BJ (cell line): ENCODE measurements at regions not wholly inside any gene's neighbourhood (a gene's known extent, or its start where the extent isn't known, plus 50 kb on each side); places are given as distances from the start of the nearest gene placed in this dataset.

Experiments
- CTCF ChIA-PET: fragments of 350-600 bp; formaldehyde crosslinking; extraction: SDS; loops from one replicate; lab custom pipeline; 2021; ENCODE audit warnings: antibody characterized with exemption, inconsistent platforms; lab: Yijun Ruan, JAX
- POLR2A ChIA-PET: fragments of 300-600 bp; sonication (Branson Sonifier 250); formaldehyde crosslinking; extraction: SDS; loops from one replicate; lab custom pipeline; 2021; ENCODE audit warnings: antibody characterized with exemption; lab: Charles Lee
- DNase-seq: peaks from one replicate; pipeline ENCODE4 v3.0.0-alpha.2; 2011; ENCODE audit warnings: low read depth
- H3K27me3 ChIP-seq: 2 replicates; pipeline ENCODE4 v1.6.0; 2011; ENCODE audit warnings: low read length; ENCODE audit not compliant: control insufficient read depth, insufficient read depth
- H3K36me3 ChIP-seq: 2 replicates; pipeline ENCODE4 v1.5.1; 2011; ENCODE audit warnings: low read length; ENCODE audit not compliant: control insufficient read depth, insufficient read depth
- H3K4me3 ChIP-seq: 2 replicates; pipeline ENCODE4 v1.5.1; 2011; ENCODE audit warnings: low read depth, mild to moderate bottlenecking, control low read depth, low read length
- CTCF ChIP-seq: IDR thresholded peaks from 2 replicates; pipeline ENCODE4 v1.5.1; 2011; ENCODE audit warnings: low read depth, mild to moderate bottlenecking, control low read depth, inconsistent platforms, low read length, moderate library complexity; ENCODE audit not compliant: insufficient read depth

GRCh38 chr11:57047610-57048009, 58.9 kb downstream of the OR5AK2 start:
- ChIA-PET CTCF (no interaction called here), POLR2A (no interaction called here)
- Histone ChIP-seq H3K27me3 (no peaks in the 10 kb centered on the region), H3K36me3 (no peaks in the 10 kb centered on the region), H3K4me3 (no peak overlapping the region)
- no peak for DNase-seq
- TF ChIP-seq CTCF, result no peak

GRCh38 chr11:57049749-57050148, 61.0 kb downstream of the OR5AK2 start:
- H3K27me3 ChIP-seq, result no peaks in the 10 kb centered on the region
- H3K36me3 ChIP-seq, result no peaks in the 10 kb centered on the region
- POLR2A ChIA-PET, result no interaction called here
- CTCF ChIA-PET, result no interaction called here
- DNase-seq, result no peak
- TF ChIP-seq CTCF, result no peak
- H3K4me3 ChIP-seq, result no peak overlapping the region

DNA sequence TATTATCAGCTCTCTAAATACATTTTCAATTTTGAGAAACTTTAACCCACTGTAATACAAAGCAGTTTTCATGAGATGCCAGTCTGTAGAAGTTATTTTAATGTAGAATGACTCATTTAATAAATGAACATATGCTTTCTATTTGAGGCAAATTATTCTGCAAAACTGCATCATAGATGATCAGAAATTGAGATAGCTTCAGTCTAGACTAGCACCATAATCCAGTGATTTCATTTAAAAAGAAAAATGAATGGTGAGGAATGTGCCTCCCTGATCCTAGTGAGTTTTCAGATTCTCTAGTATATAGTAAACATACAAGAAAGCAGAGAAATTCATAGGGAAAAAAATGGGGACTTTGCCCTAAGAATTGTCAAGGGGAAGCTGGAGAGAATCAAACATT, 66.1 kb downstream of the OR5AK2 start:
- DNase-seq, result no peak
- POLR2A ChIA-PET, result no interaction called here
- CTCF ChIA-PET, result interaction anchor here (0.8 kb wide), 1 partner anchor 194 kb away, joined by 3 read pairs; no protein-coding TSS in a partner anchor
- no peaks in the 10 kb centered on the region for H3K36me3 ChIP-seq
- TF ChIP-seq CTCF, result no peak
- H3K4me3 ChIP-seq, result no peak overlapping the region
- no peaks in the 10 kb centered on the region; the same call in 1 of the 2 replicates for H3K27me3 ChIP-seq

DNA sequence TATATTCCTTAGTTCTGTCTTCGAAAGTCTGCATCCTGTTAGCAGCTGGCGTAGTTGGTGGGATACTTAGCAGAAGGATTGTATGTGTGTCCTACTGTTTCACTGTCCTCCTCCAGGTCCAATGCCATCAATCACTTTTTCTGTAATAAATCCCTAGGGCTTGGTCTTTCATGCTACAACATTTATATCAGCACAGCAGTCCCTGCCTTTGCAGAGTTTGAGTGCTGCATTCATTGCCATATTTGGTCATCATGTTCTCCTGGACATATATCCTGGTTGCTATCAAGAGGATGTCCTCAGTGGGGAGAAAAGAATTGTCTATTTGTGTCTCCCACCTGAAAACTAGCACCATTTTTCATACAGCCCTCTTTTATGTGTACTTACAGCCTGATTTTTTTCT, 67.0 kb downstream of the OR5AK2 start:
- CTCF ChIA-PET, result interaction anchor here (0.8 kb wide), 1 partner anchor 194 kb away, joined by 3 read pairs; no protein-coding TSS in a partner anchor
- TF ChIP-seq CTCF, result no peak
- Histone ChIP-seq H3K27me3 (no peaks in the 10 kb centered on the region; the same call in 1 of the 2 replicates), H3K36me3 (no peaks in the 10 kb centered on the region), H3K4me3 (no peak overlapping the region)
- DNase-seq, result no peak
- POLR2A ChIA-PET, result no interaction called here

- Histone ChIP-seq H3K27me3 (no peaks in the 10 kb centered on the region; the same call in 1 of the 2 replicates), H3K36me3 (no peaks in the 10 kb centered on the region), H3K4me3 (no peak overlapping the region)
- TF ChIP-seq CTCF, result no peak
- CTCF ChIA-PET, result no interaction called here
- POLR2A ChIA-PET, result no interaction called here
- DNase-seq, result no peak
Observed at GRCh38 chr11:57056735-57057134, 68.0 kb downstream of the OR5AK2 start.
